CD14-positive monocyte (primary cell): ENCODE measurements at regions not wholly inside any gene's neighbourhood (a gene's known extent, or its start where the extent isn't known, plus 50 kb on each side); places are given as distances from the start of the nearest gene placed in this dataset.

Experiments used
- DNase-seq, 3 donors: peaks; one replicate each; pipeline ENCODE4 v3.0.0-alpha.2; 2011 to 2022
- H2AFZ ChIP-seq: 2 replicates; pipeline ENCODE4 v1.6.0; 2012; ENCODE audit warnings: mild to moderate bottlenecking, low read depth, low read length, inconsistent platforms; ENCODE audit not compliant: insufficient read depth, poor library complexity, severe bottlenecking
- H3K27ac ChIP-seq, 2 donors: 1 replicate in 1 of 2; 2 replicates in 1 of 2; pipeline ENCODE4 v1.5.1; 2012 to 2013; ENCODE audit warnings: low read length in 2 of 2, control low read depth in 1 of 2, inconsistent platforms in 1 of 2, low read depth in 1 of 2, mild to moderate bottlenecking in 1 of 2
- H3K27me3 ChIP-seq, 2 donors: one replicate each; pipeline versions ENCODE4 v1.6.0 to v1.6.1; 2011 to 2013; ENCODE audit warnings: low read length in 2 of 2; ENCODE audit not compliant: control insufficient read depth in 2 of 2, insufficient read depth in 2 of 2
- H3K36me3 ChIP-seq, 2 donors: replicated peaks in 1 of 2; 1 replicate in 1 of 2; 2 replicates in 1 of 2; pipeline versions ENCODE4 v1.5.1 to v1.6.1; 2012 to 2013; ENCODE audit warnings: low read length in 2 of 2, control low read depth in 1 of 2, inconsistent platforms in 1 of 2, mild to moderate bottlenecking in 1 of 2; ENCODE audit not compliant: insufficient read depth in 2 of 2, control insufficient read depth in 1 of 2
- H3K4me1 ChIP-seq, 2 donors: 1 replicate in 1 of 2; 2 replicates in 1 of 2; pipeline versions ENCODE4 v1.5.1 to v1.6.1; 2012 to 2013; ENCODE audit warnings: low read length in 2 of 2, control low read depth in 1 of 2, inconsistent platforms in 1 of 2, mild to moderate bottlenecking in 1 of 2, moderate library complexity in 1 of 2; ENCODE audit not compliant: insufficient read depth in 2 of 2, control insufficient read depth in 1 of 2
- H3K4me2 ChIP-seq: replicated peaks from 2 replicates; pipeline ENCODE3; 2012; ENCODE audit warnings: low read length, moderate library complexity, mild to moderate bottlenecking; ENCODE audit not compliant: poor library complexity, severe bottlenecking; ENCODE audit errors: extremely low read depth
- H3K4me3 ChIP-seq, 3 experiments: fragments of 200-600 bp in 1 of 3; sonication (generic) in 1 of 3; replicated peaks in 1 of 3; 1 replicate in 2 of 3; 2 replicates in 1 of 3; pipeline ENCODE4 v1.5.1; 2011 to 2013; ENCODE audit warnings: low read length in 3 of 3, mild to moderate bottlenecking in 3 of 3, control low read depth in 2 of 3, low read depth in 2 of 3, inconsistent platforms in 1 of 3, moderate library complexity in 1 of 3
- H3K79me2 ChIP-seq: 2 replicates; pipeline ENCODE4 v1.6.0; 2012; ENCODE audit warnings: mild to moderate bottlenecking, control low read depth, inconsistent platforms, low read length, moderate library complexity; ENCODE audit not compliant: insufficient read depth
- H3K9ac ChIP-seq: 2 replicates; pipeline ENCODE4 v1.6.0; 2017; ENCODE audit warnings: low read length, mild to moderate bottlenecking; ENCODE audit not compliant: insufficient read depth, poor library complexity, severe bottlenecking
- H3K9me3 ChIP-seq, 2 donors: replicated peaks in 1 of 2; 1 replicate in 1 of 2; 2 replicates in 1 of 2; pipeline versions ENCODE4 v1.5.1 to v1.6.1; 2012 to 2013; ENCODE audit warnings: low read length in 2 of 2, control low read depth in 1 of 2; ENCODE audit not compliant: control insufficient read depth in 1 of 2, insufficient read depth in 1 of 2
- H4K20me1 ChIP-seq: 2 replicates; pipeline ENCODE4 v1.6.0; 2012; ENCODE audit warnings: mild to moderate bottlenecking, low read length, control low read depth, moderate library complexity; ENCODE audit not compliant: insufficient read depth
- H3K27ac Mint-ChIP-seq, 7 donors: one replicate each; pipeline ENCODE4 v1.8.0; 2020; ENCODE audit warnings: mild to moderate bottlenecking in 7 of 7, mixed read lengths in 7 of 7, moderate library complexity in 6 of 7, inconsistent platforms in 2 of 7
- H3K27me3 Mint-ChIP-seq, 3 donors: one replicate each; pipeline ENCODE4 v1.8.0; 2021 to 2022; ENCODE audit warnings: low read depth in 3 of 3, mild to moderate bottlenecking in 3 of 3, mixed read lengths in 3 of 3, moderate library complexity in 3 of 3, inconsistent platforms in 1 of 3
- H3K36me3 Mint-ChIP-seq, 2 donors: one replicate each; pipeline ENCODE4 v1.8.0; 2020; ENCODE audit warnings: mixed read lengths in 2 of 2, inconsistent platforms in 1 of 2, mild to moderate bottlenecking in 1 of 2
- H3K4me1 Mint-ChIP-seq: one replicate; pipeline ENCODE4 v1.8.0; 2020; ENCODE audit warnings: mild to moderate bottlenecking, mixed read lengths
- H3K4me3 Mint-ChIP-seq, 2 donors: one replicate each; pipeline ENCODE4 v1.8.0; 2020; ENCODE audit warnings: mild to moderate bottlenecking in 2 of 2, mixed read lengths in 2 of 2, moderate library complexity in 1 of 2
- H3K9me3 Mint-ChIP-seq, 7 donors: one replicate each; pipeline ENCODE4 v1.8.0; 2020 to 2022; ENCODE audit warnings: mixed read lengths in 7 of 7, mild to moderate bottlenecking in 6 of 7, moderate library complexity in 6 of 7, inconsistent platforms in 2 of 7
- WGBS: methylation state at CpG from one replicate; pipeline ENCODE4 v1.1.5; 2013; ENCODE audit warnings: missing lambda C conversion rate; ENCODE audit not compliant: insufficient coverage; 5-methylcytosine and 5-hydroxymethylcytosine counted together
- intact Hi-C, 2 donors: fragments of 100-400 bp; cut with micrococcal nuclease; formaldehyde crosslinking; loops; one replicate each; pipeline versions ENCODE4 v1.15.0 to v1.15.1; 2023
- TF ChIP-seq, protein P1 (sequence below): fragments of 200-600 bp; IDR thresholded peaks from one replicate; pipeline ENCODE4 v1.8.0; 2022; ENCODE audit warnings: antibody characterized with exemption, mild to moderate bottlenecking

DNA sequence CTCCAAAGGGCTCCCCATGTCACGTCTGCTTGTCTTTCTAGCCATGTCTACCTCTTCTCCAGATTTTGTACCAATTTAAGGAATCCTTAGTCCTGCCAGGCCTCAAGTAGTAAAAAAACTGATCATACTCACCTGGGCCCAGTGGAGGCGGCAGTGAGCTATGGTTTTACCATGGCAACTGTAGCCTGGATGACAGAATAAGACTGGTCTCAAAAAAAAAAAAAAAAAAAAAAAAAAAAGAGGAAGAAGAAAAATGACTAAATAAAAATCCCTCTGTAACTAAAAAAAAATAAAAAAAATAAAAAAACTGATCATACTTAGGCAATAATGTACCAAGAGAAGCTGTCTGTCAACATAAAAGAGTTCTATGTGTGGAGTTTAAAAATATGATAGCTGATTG lies 221.6 kb downstream of the NR4A2 start:
- Histone ChIP-seq H3K27ac (no peak overlapping the region), H3K4me1 (no peaks in the 10 kb centered on the region), H3K9me3 (no peaks in the 10 kb centered on the region), H3K79me2 (no peaks in the 10 kb centered on the region), H3K4me3 (no peak overlapping the region), H4K20me1 (no peaks in the 10 kb centered on the region), H3K36me3 (no peaks in the 10 kb centered on the region), H3K27me3 (no peaks in the 10 kb centered on the region), H3K4me2 (no peak overlapping the region), H2AFZ (no peak overlapping the region), H3K9ac (no peak overlapping the region)
- Mint-ChIP-seq H3K4me3 (no peak overlapping the region), H3K27ac (no peak overlapping the region), H3K4me1 (peaks cover 1% of the 10 kb centered on the region), H3K9me3 (peaks cover 0 to 4% (median 0%) of the 10 kb centered on the region in 7 donors), H3K27me3 (peaks cover 0 to 1% (median 1%) of the 10 kb centered on the region in 3 donors), H3K36me3 (no peaks in the 10 kb centered on the region)
- peak in 2 of 3 donors; percentile 1 to 56 for DNase-seq
- WGBS = no CpG with 5 or more reads among the region's 2 CpGs
- intact Hi-C loops = no loop called here
- TF ChIP-seq, protein P1, sequence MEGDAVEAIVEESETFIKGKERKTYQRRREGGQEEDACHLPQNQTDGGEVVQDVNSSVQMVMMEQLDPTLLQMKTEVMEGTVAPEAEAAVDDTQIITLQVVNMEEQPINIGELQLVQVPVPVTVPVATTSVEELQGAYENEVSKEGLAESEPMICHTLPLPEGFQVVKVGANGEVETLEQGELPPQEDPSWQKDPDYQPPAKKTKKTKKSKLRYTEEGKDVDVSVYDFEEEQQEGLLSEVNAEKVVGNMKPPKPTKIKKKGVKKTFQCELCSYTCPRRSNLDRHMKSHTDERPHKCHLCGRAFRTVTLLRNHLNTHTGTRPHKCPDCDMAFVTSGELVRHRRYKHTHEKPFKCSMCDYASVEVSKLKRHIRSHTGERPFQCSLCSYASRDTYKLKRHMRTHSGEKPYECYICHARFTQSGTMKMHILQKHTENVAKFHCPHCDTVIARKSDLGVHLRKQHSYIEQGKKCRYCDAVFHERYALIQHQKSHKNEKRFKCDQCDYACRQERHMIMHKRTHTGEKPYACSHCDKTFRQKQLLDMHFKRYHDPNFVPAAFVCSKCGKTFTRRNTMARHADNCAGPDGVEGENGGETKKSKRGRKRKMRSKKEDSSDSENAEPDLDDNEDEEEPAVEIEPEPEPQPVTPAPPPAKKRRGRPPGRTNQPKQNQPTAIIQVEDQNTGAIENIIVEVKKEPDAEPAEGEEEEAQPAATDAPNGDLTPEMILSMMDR = peak; percentile 37

DNA sequence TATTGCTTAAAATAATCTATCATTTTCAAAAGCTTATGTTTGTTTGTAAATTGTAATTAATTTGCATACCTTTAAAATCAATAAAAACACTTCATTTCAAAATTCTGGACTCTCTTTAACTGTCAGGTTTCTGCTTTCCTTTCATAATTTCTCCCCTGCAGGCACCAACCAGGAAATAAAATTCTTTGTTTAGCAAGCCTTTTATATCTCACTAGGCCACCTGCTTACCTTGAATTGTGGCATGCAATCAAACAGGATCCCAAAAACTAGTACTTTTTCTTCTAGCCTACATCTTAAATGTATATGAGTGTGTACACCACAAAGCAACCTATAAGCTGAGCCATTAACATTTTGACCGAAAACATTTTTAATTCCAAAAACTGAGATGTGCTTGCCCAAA lies 233.1 kb downstream of the NR4A2 start:
- Histone ChIP-seq H3K9ac (no peak overlapping the region), H3K36me3 (no peaks in the 10 kb centered on the region), H3K4me3 (no peak overlapping the region), H3K4me2 (no peak overlapping the region), H3K79me2 (no peaks in the 10 kb centered on the region), H3K27me3 (no peaks in the 10 kb centered on the region), H3K9me3 (no peaks in the 10 kb centered on the region), H2AFZ (no peak overlapping the region), H3K27ac (no peak overlapping the region), H3K4me1 (no peaks in the 10 kb centered on the region), H4K20me1 (no peaks in the 10 kb centered on the region)
- H3K4me1 Mint-ChIP-seq = no peaks in the 10 kb centered on the region
- TF ChIP-seq, protein P1 = no peak
- no peak overlapping the region for H3K4me3 Mint-ChIP-seq
- no peak overlapping the region for H3K27ac Mint-ChIP-seq
- intact Hi-C loops = no loop called here
- WGBS = no CpG with 5 or more reads among the region's 1 CpG
- no peak for DNase-seq
- H3K27me3 Mint-ChIP-seq = no peaks in the 10 kb centered on the region
- H3K9me3 Mint-ChIP-seq = peaks cover 0 to 4% (median under 1%) of the 10 kb centered on the region in 7 donors
- no peaks in the 10 kb centered on the region for H3K36me3 Mint-ChIP-seq
